ENCODE measurements at regions not wholly inside any gene's neighbourhood (a gene's known extent, or its start where the extent isn't known, plus 50 kb on each side); places are given as distances from the start of the nearest gene placed in this dataset.

GRCh38 chr4:8730159-8730558, 137.6 kb downstream of the CPZ start:
- intact Hi-C loops (cut with DNase I; ENCODE audit: low total_unique reads) = no loop called here
- H3K9me3 ChIP-seq = peaks cover 0 to 13% (median 0%) of the 10 kb centered on the region in 3 donors
- no peaks in the 10 kb centered on the region for H3K4me1 ChIP-seq
- H3K27ac ChIP-seq = no peak overlapping the region
- H3K36me3 ChIP-seq = no peaks in the 10 kb centered on the region
- peak in 1 of 2 donors; percentile 17 for DNase-seq
- TF ChIP-seq CTCF (IDR thresholded peaks at IDR 0.05) = no peak
- no peak overlapping the region for H3K4me3 ChIP-seq
- H3K27me3 ChIP-seq = peaks cover 0 to 34% of the 10 kb centered on the region in 2 donors

- intact Hi-C loops (cut with DNase I; ENCODE audit: low total_unique reads) = no loop called here
- DNase-seq = no peak
- no peak for TF ChIP-seq CTCF (IDR thresholded peaks at IDR 0.05)
- no peak overlapping the region for H3K4me3 ChIP-seq
- no peaks in the 10 kb centered on the region for H3K4me1 ChIP-seq
- H3K36me3 ChIP-seq = no peaks in the 10 kb centered on the region
- H3K9me3 ChIP-seq = peaks cover 0 to 11% (median 0%) of the 10 kb centered on the region in 3 donors
- peaks cover 0 to 40% of the 10 kb centered on the region in 2 donors for H3K27me3 ChIP-seq
- no peak overlapping the region for H3K27ac ChIP-seq
Measured at GRCh38 chr4:8729408-8730149, 137.0 kb downstream of the CPZ start.

GRCh38 chr4:8728536-8729407, 136.2 kb downstream of the CPZ start:
- Histone ChIP-seq H3K9me3 (peaks cover 0 to 5% (median 0%) of the 10 kb centered on the region in 3 donors), H3K4me3 (no peak overlapping the region), H3K27ac (no peak overlapping the region), H3K4me1 (no peaks in the 10 kb centered on the region), H3K27me3 (peaks cover 0 to 47% of the 10 kb centered on the region in 2 donors), H3K36me3 (no peaks in the 10 kb centered on the region)
- no peak for DNase-seq
- intact Hi-C loops (cut with DNase I; ENCODE audit: low total_unique reads) = no loop called here
- no peak for TF ChIP-seq CTCF (IDR thresholded peaks at IDR 0.05)

- Histone ChIP-seq H3K27me3 (peaks cover 0 to 56% of the 10 kb centered on the region in 2 donors), H3K9me3 (no peaks in the 10 kb centered on the region), H3K4me3 (no peak overlapping the region), H3K36me3 (no peaks in the 10 kb centered on the region), H3K27ac (no peak overlapping the region), H3K4me1 (no peaks in the 10 kb centered on the region)
- intact Hi-C loops (cut with DNase I; ENCODE audit: low total_unique reads) = no loop called here
- DNase-seq = peak in 1 of 2 donors; percentile 15
- TF ChIP-seq CTCF (IDR thresholded peaks at IDR 0.05) = no peak
Measured at GRCh38 chr4:8727546-8728510, 135.3 kb downstream of the CPZ start.

- intact Hi-C loops (cut with DNase I; ENCODE audit: low total_unique reads) = no loop called here
- TF ChIP-seq CTCF (IDR thresholded peaks at IDR 0.05) = no peak
- Histone ChIP-seq H3K4me1 (no peaks in the 10 kb centered on the region), H3K27me3 (peaks cover 0 to 60% of the 10 kb centered on the region in 2 donors), H3K9me3 (no peaks in the 10 kb centered on the region), H3K36me3 (no peaks in the 10 kb centered on the region), H3K4me3 (no peak overlapping the region), H3K27ac (no peak overlapping the region)
- no peak for DNase-seq
Measured at GRCh38 chr4:8727131-8727530, 134.6 kb downstream of the CPZ start.
